ENCODE measurements at regions not wholly inside any gene's neighbourhood (a gene's known extent, or its start where the extent isn't known, plus 50 kb on each side); places are given as distances from the start of the nearest gene placed in this dataset.

DNA sequence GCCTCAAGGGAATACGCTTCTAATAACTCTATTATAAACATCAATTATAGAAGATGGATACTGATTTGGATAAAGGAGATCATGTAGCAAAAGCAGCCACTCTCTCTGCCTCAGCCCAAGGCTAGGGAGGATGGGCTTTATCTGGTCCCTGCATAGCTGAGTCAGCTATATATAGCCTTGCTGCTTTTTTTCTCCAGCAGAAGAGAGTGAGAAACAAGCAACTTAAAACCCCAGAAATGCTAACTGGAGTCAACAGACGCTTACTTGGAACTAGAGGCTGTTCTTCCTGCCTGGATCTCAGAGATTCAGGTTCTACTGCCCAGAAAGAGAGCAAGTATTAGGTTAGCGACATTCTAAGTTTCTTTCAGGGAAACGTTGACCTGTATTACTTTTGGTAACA is 426.7 kb upstream of the KLHL29 start:
- TF ChIP-seq, protein P1, sequence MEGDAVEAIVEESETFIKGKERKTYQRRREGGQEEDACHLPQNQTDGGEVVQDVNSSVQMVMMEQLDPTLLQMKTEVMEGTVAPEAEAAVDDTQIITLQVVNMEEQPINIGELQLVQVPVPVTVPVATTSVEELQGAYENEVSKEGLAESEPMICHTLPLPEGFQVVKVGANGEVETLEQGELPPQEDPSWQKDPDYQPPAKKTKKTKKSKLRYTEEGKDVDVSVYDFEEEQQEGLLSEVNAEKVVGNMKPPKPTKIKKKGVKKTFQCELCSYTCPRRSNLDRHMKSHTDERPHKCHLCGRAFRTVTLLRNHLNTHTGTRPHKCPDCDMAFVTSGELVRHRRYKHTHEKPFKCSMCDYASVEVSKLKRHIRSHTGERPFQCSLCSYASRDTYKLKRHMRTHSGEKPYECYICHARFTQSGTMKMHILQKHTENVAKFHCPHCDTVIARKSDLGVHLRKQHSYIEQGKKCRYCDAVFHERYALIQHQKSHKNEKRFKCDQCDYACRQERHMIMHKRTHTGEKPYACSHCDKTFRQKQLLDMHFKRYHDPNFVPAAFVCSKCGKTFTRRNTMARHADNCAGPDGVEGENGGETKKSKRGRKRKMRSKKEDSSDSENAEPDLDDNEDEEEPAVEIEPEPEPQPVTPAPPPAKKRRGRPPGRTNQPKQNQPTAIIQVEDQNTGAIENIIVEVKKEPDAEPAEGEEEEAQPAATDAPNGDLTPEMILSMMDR (IDR thresholded peaks at IDR 0.05; ENCODE audit: insufficient read depth, low read length, poor library complexity, severe bottlenecking): no peak
- no peak for TF ChIP-seq EZH2phosphoT487 (conservative IDR thresholded peaks at IDR 0.05; ENCODE audit: low read length)
